ENCODE measurements at regions not wholly inside any gene's neighbourhood (a gene's known extent, or its start where the extent isn't known, plus 50 kb on each side); places are given as distances from the start of the nearest gene placed in this dataset.

- TF ChIP-seq CTCF (IDR thresholded peaks at IDR 0.05; ENCODE audit: low read length), result no peak
- TF ChIP-seq EZH2phosphoT487 (IDR thresholded peaks at IDR 0.05; ENCODE audit: low read length), result no peak
Measured at GRCh38 chr13:65915195-65915594, 1314.9 kb downstream of the PCDH9 start.

Measured in MM.1S (cell line).